A673 (cell line): ENCODE measurements at regions not wholly inside any gene's neighbourhood (a gene's known extent, or its start where the extent isn't known, plus 50 kb on each side); places are given as distances from the start of the nearest gene placed in this dataset.

ENCODE experiments used
- BruUV-seq: library from RNA; stranded (reverse); fragments of 400-500 nt; replicated peaks from 2 replicates; lab custom pipeline; 2021; lab: Mats Ljungman, UMichigan
- CTCF ChIA-PET: fragments of 300-600 bp; sonication (Branson Sonifier 250); formaldehyde crosslinking; loops from one replicate; lab custom pipeline; 2022; ENCODE audit warnings: antibody characterized with exemption; lab: Charles Lee
- POLR2A ChIA-PET: fragments of 300-600 bp; sonication (Branson Sonifier 250); formaldehyde crosslinking; loops from one replicate; lab custom pipeline; 2022; ENCODE audit warnings: antibody characterized with exemption; ENCODE audit not compliant: low non-redundant PET; lab: Charles Lee
- DNase-seq: peaks from one replicate; pipeline ENCODE4 v3.0.0-alpha.2; 2015; ENCODE audit warnings: low spot score
- H3K27ac ChIP-seq: fragments of 200-600 bp; sonication (generic); 2 replicates; pipeline ENCODE4 v1.5.1; 2016; ENCODE audit warnings: mixed run types, low read depth, mild to moderate bottlenecking, mixed read lengths, antibody characterized with exemption, low read length; ENCODE audit not compliant: poor library complexity, severe bottlenecking
- H3K27me3 ChIP-seq: fragments of 200-600 bp; sonication (generic); replicated peaks from 2 replicates; pipeline ENCODE4 v1.6.1; 2017; ENCODE audit warnings: mixed run types, low read depth, mild to moderate bottlenecking, mixed read lengths, antibody characterized with exemption, low read length; ENCODE audit not compliant: insufficient read depth, poor library complexity
- H3K36me3 ChIP-seq: fragments of 200-600 bp; sonication (generic); 2 replicates; pipeline ENCODE4 v1.6.1; 2016; ENCODE audit warnings: mixed run types, mild to moderate bottlenecking, mixed read lengths, antibody characterized with exemption, low read length; ENCODE audit not compliant: insufficient read depth, poor library complexity, severe bottlenecking
- H3K4me1 ChIP-seq: fragments of 200-600 bp; sonication (generic); 2 replicates; pipeline ENCODE4 v1.6.1; 2017; ENCODE audit warnings: mixed run types, mild to moderate bottlenecking, mixed read lengths, antibody characterized with exemption, low read length; ENCODE audit not compliant: insufficient read depth, poor library complexity, severe bottlenecking
- H3K4me3 ChIP-seq: fragments of 200-600 bp; sonication (generic); 2 replicates; pipeline ENCODE4 v1.5.1; 2016; ENCODE audit warnings: low read depth, mixed run types, mild to moderate bottlenecking, mixed read lengths, low read length; ENCODE audit not compliant: poor library complexity, severe bottlenecking
- H3K9me3 ChIP-seq: fragments of 200-600 bp; sonication (generic); 2 replicates; pipeline ENCODE4 v1.6.1; 2016; ENCODE audit warnings: mixed run types, low read depth, mild to moderate bottlenecking, mixed read lengths, antibody characterized with exemption, low read length; ENCODE audit not compliant: poor library complexity, severe bottlenecking
- EZH2 ChIP-seq: fragments of 200-600 bp; sonication (generic); IDR thresholded peaks from 2 replicates; pipeline ENCODE4 v1.6.1; 2017; ENCODE audit warnings: borderline replicate concordance, low read depth, mild to moderate bottlenecking, mixed read lengths, antibody characterized with exemption, low read length; ENCODE audit not compliant: poor library complexity, severe bottlenecking
- intact Hi-C: fragments of 100-400 bp; cut with micrococcal nuclease; formaldehyde crosslinking; loops from one replicate; pipeline ENCODE4 v1.10.0; 2022; ENCODE audit not compliant: unreplicated experiment
- TF ChIP-seq, protein P1 (sequence below): fragments of 300-800, 200-600 bp; sonication (generic); conservative IDR thresholded peaks from 2 replicates; pipeline ENCODE4 v1.5.1; 2017; ENCODE audit warnings: low read depth, mild to moderate bottlenecking, antibody characterized with exemption, low read length, moderate library complexity, mixed read lengths

DNA sequence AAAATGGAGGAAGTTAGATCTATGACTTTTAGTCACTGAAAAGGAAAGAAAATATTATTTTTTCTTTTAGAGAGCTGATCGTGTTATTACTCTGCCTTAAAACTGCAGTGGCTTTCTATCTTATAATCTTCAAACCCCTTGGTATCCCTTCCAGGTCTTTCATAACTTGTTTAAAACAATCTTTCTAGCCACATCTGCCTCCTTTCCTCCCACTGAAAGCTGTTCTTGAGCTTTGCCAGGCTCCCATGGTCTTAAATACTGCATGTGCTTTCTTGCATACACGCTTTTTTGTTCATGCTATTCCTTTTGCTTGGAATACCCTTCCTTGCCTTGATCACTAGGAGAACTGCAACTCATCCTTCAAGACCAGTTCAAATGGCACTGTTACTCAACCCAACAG is 65.9 kb upstream of the GADD45A start:
- CTCF ChIA-PET = no interaction called here
- intact Hi-C loops = no loop called here

DNA sequence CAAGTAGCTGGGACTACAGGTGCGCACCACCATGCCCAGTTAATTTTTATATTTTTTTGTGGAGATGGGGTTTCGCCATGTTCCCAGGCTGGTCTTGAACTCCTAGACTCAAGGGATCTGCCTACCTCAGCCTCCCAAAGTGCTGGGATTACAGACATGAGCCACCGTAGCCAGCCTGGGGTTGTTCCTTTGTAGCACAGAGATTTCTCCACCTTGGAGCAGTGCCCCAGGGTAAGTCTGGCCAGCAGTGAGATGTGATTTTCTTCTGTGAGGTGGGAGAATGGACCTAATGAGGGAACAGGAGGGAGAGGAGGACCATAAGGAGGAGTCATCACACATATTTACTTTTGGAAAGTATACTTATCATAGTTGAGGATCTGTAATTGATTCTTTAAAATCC is 61.1 kb upstream of the GADD45A start:
- no TSS peak for BruUV-seq
- intact Hi-C loops = no loop called here

More for the DNA sequence above, 65.9 kb upstream of the GADD45A start:
- no peaks in the 10 kb centered on the region for H3K27me3 ChIP-seq
- TF ChIP-seq, protein P1, sequence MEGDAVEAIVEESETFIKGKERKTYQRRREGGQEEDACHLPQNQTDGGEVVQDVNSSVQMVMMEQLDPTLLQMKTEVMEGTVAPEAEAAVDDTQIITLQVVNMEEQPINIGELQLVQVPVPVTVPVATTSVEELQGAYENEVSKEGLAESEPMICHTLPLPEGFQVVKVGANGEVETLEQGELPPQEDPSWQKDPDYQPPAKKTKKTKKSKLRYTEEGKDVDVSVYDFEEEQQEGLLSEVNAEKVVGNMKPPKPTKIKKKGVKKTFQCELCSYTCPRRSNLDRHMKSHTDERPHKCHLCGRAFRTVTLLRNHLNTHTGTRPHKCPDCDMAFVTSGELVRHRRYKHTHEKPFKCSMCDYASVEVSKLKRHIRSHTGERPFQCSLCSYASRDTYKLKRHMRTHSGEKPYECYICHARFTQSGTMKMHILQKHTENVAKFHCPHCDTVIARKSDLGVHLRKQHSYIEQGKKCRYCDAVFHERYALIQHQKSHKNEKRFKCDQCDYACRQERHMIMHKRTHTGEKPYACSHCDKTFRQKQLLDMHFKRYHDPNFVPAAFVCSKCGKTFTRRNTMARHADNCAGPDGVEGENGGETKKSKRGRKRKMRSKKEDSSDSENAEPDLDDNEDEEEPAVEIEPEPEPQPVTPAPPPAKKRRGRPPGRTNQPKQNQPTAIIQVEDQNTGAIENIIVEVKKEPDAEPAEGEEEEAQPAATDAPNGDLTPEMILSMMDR = no peak
- no peak for TF ChIP-seq EZH2
- POLR2A ChIA-PET = no interaction called here
- no peaks in the 10 kb centered on the region for H3K9me3 ChIP-seq
- no peak overlapping the region for H3K27ac ChIP-seq
- H3K4me1 ChIP-seq = peaks cover 23% of the 10 kb centered on the region
- no peaks in the 10 kb centered on the region for H3K36me3 ChIP-seq
- no peak for DNase-seq
- no peak overlapping the region for H3K4me3 ChIP-seq
- BruUV-seq = no TSS peak

DNA sequence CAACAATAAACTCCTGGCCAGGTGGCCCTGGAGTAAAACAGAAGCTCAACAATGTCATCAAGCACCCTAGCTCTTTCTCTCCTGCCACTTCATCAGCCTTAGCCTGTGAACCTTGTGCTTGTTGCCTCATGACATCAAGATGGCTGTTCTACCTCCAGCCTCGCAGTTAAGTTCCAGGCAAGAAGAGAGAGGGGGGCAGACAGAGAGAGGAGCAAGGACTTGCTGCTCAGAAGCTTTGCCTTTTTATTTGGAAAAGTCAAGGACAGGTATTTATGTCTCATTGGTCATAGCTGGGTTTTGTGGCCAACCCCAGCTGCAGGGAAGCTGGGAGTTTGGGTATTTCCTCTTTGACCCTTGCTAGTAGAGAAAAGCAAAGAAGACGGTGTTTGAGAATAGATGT is 60.3 kb upstream of the GADD45A start:
- no peak overlapping the region for H3K4me3 ChIP-seq
- CTCF ChIA-PET = no interaction called here
- no peak for DNase-seq
- H3K36me3 ChIP-seq = no peaks in the 10 kb centered on the region
- intact Hi-C loops = no loop called here
- TF ChIP-seq, protein P1 = no peak
- no peak for TF ChIP-seq EZH2
- no TSS peak for BruUV-seq
- H3K27ac ChIP-seq = no peak overlapping the region
- H3K4me1 ChIP-seq = peaks cover 17% of the 10 kb centered on the region
- no peaks in the 10 kb centered on the region for H3K27me3 ChIP-seq
- POLR2A ChIA-PET = no interaction called here
- H3K9me3 ChIP-seq = no peaks in the 10 kb centered on the region

More for the DNA sequence above, 61.1 kb upstream of the GADD45A start:
- Histone ChIP-seq H3K4me1 (peaks cover 17% of the 10 kb centered on the region), H3K9me3 (no peaks in the 10 kb centered on the region), H3K27ac (no peak overlapping the region), H3K27me3 (no peaks in the 10 kb centered on the region), H3K4me3 (no peak overlapping the region), H3K36me3 (no peaks in the 10 kb centered on the region)
- TF ChIP-seq, protein P1 = no peak
- TF ChIP-seq EZH2 = no peak
- CTCF ChIA-PET = no interaction called here
- POLR2A ChIA-PET = no interaction called here
- no peak for DNase-seq
